SU-DHL-6 (cell line): ENCODE measurements at regions not wholly inside any gene's neighbourhood (a gene's known extent, or its start where the extent isn't known, plus 50 kb on each side); places are given as distances from the start of the nearest gene placed in this dataset.
"Not testable (repeated sequence)": the region's sequence is repeated elsewhere in the genome, so short reads cannot be mapped to it uniquely, and the experiment has no call there.

ENCODE experiments used
- EZH2phosphoT487 ChIP-seq: fragments of 200-600 bp; sonication (generic), shearing (Covaris generic); conservative IDR thresholded peaks from 2 replicates; pipeline ENCODE4 v1.6.1; 2018; ENCODE audit warnings: mild to moderate bottlenecking, antibody characterized with exemption, low read length, moderate library complexity, mixed read lengths
- TF ChIP-seq, protein P1 (sequence below): fragments of 200-600 bp; sonication (generic); IDR thresholded peaks from one replicate; pipeline ENCODE4 v1.5.1; 2017; ENCODE audit warnings: antibody characterized with exemption, mild to moderate bottlenecking, low read length, moderate library complexity; ENCODE audit not compliant: insufficient read depth, poor library complexity, severe bottlenecking

DNA sequence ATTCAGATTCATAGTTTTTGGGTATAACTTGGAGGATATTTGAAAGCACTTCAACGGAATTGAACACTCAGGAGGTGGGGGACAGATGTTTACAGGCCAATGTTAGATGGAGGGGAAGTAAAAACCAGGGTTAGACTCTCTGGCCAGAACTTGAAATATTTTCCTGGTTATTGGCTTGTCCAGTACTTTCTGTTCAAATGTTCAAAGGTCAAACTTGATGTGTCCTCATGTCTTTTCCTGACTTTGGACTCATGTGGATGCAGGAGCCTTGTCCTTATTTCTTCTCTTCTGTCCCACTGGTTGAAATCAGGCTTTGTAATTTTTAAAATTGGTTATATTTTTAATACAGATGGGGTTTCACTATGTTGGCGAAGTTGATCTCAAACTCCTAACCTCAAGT is 2148.5 kb upstream of the RAG2 start:
- TF ChIP-seq, protein P1, sequence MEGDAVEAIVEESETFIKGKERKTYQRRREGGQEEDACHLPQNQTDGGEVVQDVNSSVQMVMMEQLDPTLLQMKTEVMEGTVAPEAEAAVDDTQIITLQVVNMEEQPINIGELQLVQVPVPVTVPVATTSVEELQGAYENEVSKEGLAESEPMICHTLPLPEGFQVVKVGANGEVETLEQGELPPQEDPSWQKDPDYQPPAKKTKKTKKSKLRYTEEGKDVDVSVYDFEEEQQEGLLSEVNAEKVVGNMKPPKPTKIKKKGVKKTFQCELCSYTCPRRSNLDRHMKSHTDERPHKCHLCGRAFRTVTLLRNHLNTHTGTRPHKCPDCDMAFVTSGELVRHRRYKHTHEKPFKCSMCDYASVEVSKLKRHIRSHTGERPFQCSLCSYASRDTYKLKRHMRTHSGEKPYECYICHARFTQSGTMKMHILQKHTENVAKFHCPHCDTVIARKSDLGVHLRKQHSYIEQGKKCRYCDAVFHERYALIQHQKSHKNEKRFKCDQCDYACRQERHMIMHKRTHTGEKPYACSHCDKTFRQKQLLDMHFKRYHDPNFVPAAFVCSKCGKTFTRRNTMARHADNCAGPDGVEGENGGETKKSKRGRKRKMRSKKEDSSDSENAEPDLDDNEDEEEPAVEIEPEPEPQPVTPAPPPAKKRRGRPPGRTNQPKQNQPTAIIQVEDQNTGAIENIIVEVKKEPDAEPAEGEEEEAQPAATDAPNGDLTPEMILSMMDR, result not testable (repeated sequence)
- TF ChIP-seq EZH2phosphoT487, result not testable (repeated sequence)
